HUDEP-2 (cell line): ENCODE measurements at regions not wholly inside any gene's neighbourhood (a gene's known extent, or its start where the extent isn't known, plus 50 kb on each side); places are given as distances from the start of the nearest gene placed in this dataset.

Experiments
- DNase-seq, 76 experiments: peaks; one replicate each; lab custom pipeline; 2025; ENCODE audit not compliant: unreplicated experiment in 76 of 76; lab: John Stamatoyannopoulos, UW

GRCh38 chr6:21842875-21843645 is 249.5 kb downstream of the SOX4 start:
- DNase-seq: no peak

- no peak for DNase-seq
Observed at GRCh38 chr6:21844120-21844917, 250.8 kb downstream of the SOX4 start.

GRCh38 chr6:21845018-21845417 is 251.5 kb downstream of the SOX4 start:
- no peak for DNase-seq

GRCh38 chr6:21845439-21846140 is 252.0 kb downstream of the SOX4 start:
- no peak for DNase-seq

GRCh38 chr6:21846541-21847451 is 253.2 kb downstream of the SOX4 start:
- no peak for DNase-seq

GRCh38 chr6:21847711-21848480 is 254.3 kb downstream of the SOX4 start:
- no peak for DNase-seq

GRCh38 chr6:21850691-21851090 is 257.1 kb downstream of the SOX4 start:
- DNase-seq: no peak

- DNase-seq: no peak
Observed at GRCh38 chr6:21855811-21856455, 262.4 kb downstream of the SOX4 start.

- no peak for DNase-seq
Observed at GRCh38 chr6:21856456-21856825, 262.9 kb downstream of the SOX4 start.

- no peak for DNase-seq
Observed at GRCh38 chr6:21856844-21857243, 263.3 kb downstream of the SOX4 start.

GRCh38 chr6:21858076-21858475 is 264.5 kb downstream of the SOX4 start:
- DNase-seq: no peak

GRCh38 chr6:21859193-21859735 is 265.7 kb downstream of the SOX4 start:
- DNase-seq: no peak

GRCh38 chr6:21861942-21862341 is 268.4 kb downstream of the SOX4 start:
- no peak for DNase-seq

GRCh38 chr6:21864206-21864605 is 270.7 kb downstream of the SOX4 start:
- no peak for DNase-seq

GRCh38 chr6:21868226-21868625 is 274.7 kb downstream of the SOX4 start:
- DNase-seq: no peak

GRCh38 chr6:21869085-21869771 is 275.7 kb downstream of the SOX4 start:
- DNase-seq: no peak

- DNase-seq: no peak
Observed at GRCh38 chr6:21870076-21870730, 276.7 kb downstream of the SOX4 start.

- no peak for DNase-seq
Observed at GRCh38 chr6:21871831-21872230, 278.3 kb downstream of the SOX4 start.
